DOHH2 (cell line): ENCODE measurements at regions not wholly inside any gene's neighbourhood (a gene's known extent, or its start where the extent isn't known, plus 50 kb on each side); places are given as distances from the start of the nearest gene placed in this dataset.

ENCODE experiments used
- H3F3A ChIP-seq: fragments of 200-600 bp; sonication (generic), shearing (Covaris generic); 2 replicates; pipeline ENCODE4 v1.6.0; 2016; ENCODE audit warnings: antibody characterized with exemption, mild to moderate bottlenecking; ENCODE audit not compliant: control insufficient read depth, insufficient read depth
- H3K27ac ChIP-seq: fragments of 200-600 bp; sonication (generic); 2 replicates; pipeline ENCODE4 v1.5.1; 2014; ENCODE audit warnings: low read depth, mild to moderate bottlenecking, low read length, moderate library complexity
- H3K27me3 ChIP-seq: fragments of 200-600 bp; sonication (generic); 2 replicates; pipeline ENCODE4 v1.6.1; 2014; ENCODE audit warnings: mild to moderate bottlenecking, low read length, mixed read lengths; ENCODE audit not compliant: control insufficient read depth
- H3K36me3 ChIP-seq: fragments of 200-600 bp; sonication (generic); 2 replicates; pipeline ENCODE4 v1.6.1; 2014; ENCODE audit warnings: mild to moderate bottlenecking, low read length, moderate library complexity, mixed read lengths; ENCODE audit not compliant: control insufficient read depth
- H3K4me1 ChIP-seq: fragments of 200-600 bp; sonication (generic); 2 replicates; pipeline ENCODE4 v1.6.1; 2014; ENCODE audit warnings: mild to moderate bottlenecking, low read length, mixed read lengths; ENCODE audit not compliant: control insufficient read depth
- H3K4me2 ChIP-seq: fragments of 200-600 bp; sonication (generic); 2 replicates; pipeline ENCODE4 v1.6.0; 2014; ENCODE audit warnings: mild to moderate bottlenecking, low read length, moderate library complexity
- H3K4me3 ChIP-seq: fragments of 200-600 bp; sonication (generic); 2 replicates; pipeline ENCODE4 v1.5.1; 2014; ENCODE audit warnings: mild to moderate bottlenecking, low read length, mixed read lengths
- H3K79me2 ChIP-seq: fragments of 200-600 bp; sonication (generic); 2 replicates; pipeline ENCODE4 v1.6.1; 2014; ENCODE audit warnings: mild to moderate bottlenecking, low read length, mixed read lengths; ENCODE audit not compliant: control insufficient read depth
- H3K9me2 ChIP-seq: fragments of 200-600 bp; sonication (generic); replicated peaks from 2 replicates; pipeline ENCODE4 v1.6.1; 2014; ENCODE audit warnings: mild to moderate bottlenecking, low read length, mixed read lengths; ENCODE audit not compliant: control insufficient read depth
- H3K9me3 ChIP-seq: fragments of 200-600 bp; sonication (generic); 2 replicates; pipeline ENCODE4 v1.6.1; 2014; ENCODE audit warnings: antibody characterized with exemption, low read length, mixed read lengths; ENCODE audit not compliant: control insufficient read depth, insufficient read depth
- H4K20me1 ChIP-seq: fragments of 200-600 bp; sonication (generic); 2 replicates; pipeline ENCODE4 v1.6.0; 2014; ENCODE audit warnings: low read depth, mild to moderate bottlenecking, antibody characterized with exemption, low read length, moderate library complexity; ENCODE audit not compliant: control insufficient read depth, insufficient read depth
- CTCF ChIP-seq: fragments of 200-600 bp; sonication (generic); IDR thresholded peaks from one replicate; pipeline ENCODE4 v1.5.1; 2014; ENCODE audit warnings: antibody characterized with exemption, mild to moderate bottlenecking, low read depth, low read length; ENCODE audit not compliant: poor library complexity, severe bottlenecking
- EZH2phosphoT487 ChIP-seq: fragments of 200-600 bp; sonication (generic); IDR thresholded peaks from 2 replicates; pipeline ENCODE4 v1.6.1; 2017; ENCODE audit warnings: borderline replicate concordance, mild to moderate bottlenecking, antibody characterized with exemption, low read length, moderate library complexity, mixed read lengths

DNA sequence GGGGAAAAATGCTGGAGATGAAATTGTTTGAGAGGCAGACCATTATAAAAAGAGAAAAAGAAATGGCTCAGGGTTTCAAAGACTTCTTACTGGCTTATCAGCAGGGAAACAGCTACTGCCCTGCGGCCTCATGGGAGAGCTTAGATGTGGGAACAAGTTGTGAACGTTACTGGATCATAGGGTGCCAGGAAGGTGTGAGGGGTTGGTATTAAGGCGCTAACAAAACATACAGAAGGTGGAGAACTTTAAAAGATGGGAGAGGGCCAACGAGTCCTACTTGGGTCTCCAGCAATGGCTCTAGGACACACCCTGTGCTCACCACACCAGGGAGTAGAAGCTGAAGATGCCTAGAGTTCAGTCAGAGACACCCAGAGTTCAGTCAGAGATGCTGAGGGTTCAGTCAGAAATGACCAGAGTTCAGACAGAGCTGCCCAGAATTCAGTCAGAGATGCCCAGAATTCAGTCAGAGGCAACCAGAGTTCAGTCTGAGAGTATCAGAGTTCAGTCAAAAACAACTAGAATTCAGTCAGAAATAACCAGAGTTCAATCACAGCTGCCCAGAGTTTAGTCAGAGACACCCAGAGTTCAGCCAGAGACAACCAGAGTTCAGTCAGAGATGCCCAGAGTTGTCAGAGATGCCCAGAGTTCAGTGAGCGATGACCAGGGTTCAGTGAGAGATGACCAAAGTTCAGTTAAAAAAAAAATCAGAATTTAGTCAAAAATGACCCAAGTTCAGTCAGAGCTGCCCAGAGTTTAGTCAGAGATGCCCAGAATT is 1103.6 kb downstream of the BCL11B start:
- Histone ChIP-seq H3K4me3 (no peak overlapping the region), H3K36me3 (no peaks in the 10 kb centered on the region), H3K27me3 (no peaks in the 10 kb centered on the region), H4K20me1 (no peaks in the 10 kb centered on the region), H3K9me3 (no peaks in the 10 kb centered on the region), H3K9me2 (no peaks in the 10 kb centered on the region), H3K79me2 (no peaks in the 10 kb centered on the region), H3K4me1 (no peaks in the 10 kb centered on the region), H3K27ac (no peak overlapping the region), H3K4me2 (no peak overlapping the region), H3F3A (no peaks in the 10 kb centered on the region)
- TF ChIP-seq EZH2phosphoT487 (no peak), CTCF (no peak)

GRCh38 chr14:98169170-98169587 is 1102.8 kb downstream of the BCL11B start:
- H3K79me2 ChIP-seq: no peaks in the 10 kb centered on the region
- no peaks in the 10 kb centered on the region for H3F3A ChIP-seq
- no peaks in the 10 kb centered on the region for H3K9me3 ChIP-seq
- no peak overlapping the region for H3K27ac ChIP-seq
- no peaks in the 10 kb centered on the region for H3K4me1 ChIP-seq
- H3K27me3 ChIP-seq: no peaks in the 10 kb centered on the region
- H3K9me2 ChIP-seq: no peaks in the 10 kb centered on the region
- no peaks in the 10 kb centered on the region for H4K20me1 ChIP-seq
- TF ChIP-seq EZH2phosphoT487 (no peak), CTCF (no peak)
- no peaks in the 10 kb centered on the region for H3K36me3 ChIP-seq
- no peak overlapping the region for H3K4me3 ChIP-seq
- H3K4me2 ChIP-seq: no peak overlapping the region

GRCh38 chr14:98170575-98170974 is 1101.4 kb downstream of the BCL11B start:
- no peaks in the 10 kb centered on the region for H3K9me3 ChIP-seq
- H3K4me3 ChIP-seq: no peak overlapping the region
- H3K36me3 ChIP-seq: no peaks in the 10 kb centered on the region
- H3K4me1 ChIP-seq: no peaks in the 10 kb centered on the region
- H3K27ac ChIP-seq: no peak overlapping the region
- no peaks in the 10 kb centered on the region for H3F3A ChIP-seq
- H3K27me3 ChIP-seq: no peaks in the 10 kb centered on the region
- TF ChIP-seq CTCF (no peak), EZH2phosphoT487 (no peak)
- no peaks in the 10 kb centered on the region for H3K79me2 ChIP-seq
- H3K4me2 ChIP-seq: no peak overlapping the region
- no peaks in the 10 kb centered on the region for H4K20me1 ChIP-seq
- no peaks in the 10 kb centered on the region for H3K9me2 ChIP-seq
